H9 (cell line): ENCODE measurements at regions not wholly inside any gene's neighbourhood (a gene's known extent, or its start where the extent isn't known, plus 50 kb on each side); places are given as distances from the start of the nearest gene placed in this dataset.
A peak's percentile ranks its signal among the peaks of the same experiment; 100 is the strongest.

Experiments
- DNase-seq: peaks from one replicate; pipeline ENCODE4 v3.0.0-alpha.2; 2017
- H2AFZ ChIP-seq: one replicate; pipeline ENCODE4 v1.6.1; 2013; ENCODE audit warnings: mild to moderate bottlenecking, low read length, control low read depth, moderate library complexity
- H2AK5ac ChIP-seq: 2 replicates; pipeline ENCODE4 v1.6.1; 2013; ENCODE audit warnings: low read length, control low read depth, mixed read lengths; ENCODE audit not compliant: insufficient read length
- H2BK120ac ChIP-seq: one replicate; pipeline ENCODE4 v1.6.1; 2013; ENCODE audit warnings: low read depth, mild to moderate bottlenecking, low read length, control low read depth, inconsistent platforms; ENCODE audit not compliant: poor library complexity, severe bottlenecking
- H2BK12ac ChIP-seq: 2 replicates; pipeline ENCODE4 v1.6.1; 2013; ENCODE audit warnings: low read length, control low read depth, mixed read lengths, low read depth; ENCODE audit not compliant: insufficient read length
- H2BK15ac ChIP-seq: 2 replicates; pipeline ENCODE4 v1.6.1; 2013; ENCODE audit warnings: low read depth, low read length, control low read depth
- H2BK20ac ChIP-seq: one replicate; pipeline ENCODE4 v1.6.1; 2013; ENCODE audit warnings: low read depth, mild to moderate bottlenecking, low read length, control low read depth, inconsistent platforms; ENCODE audit not compliant: poor library complexity, severe bottlenecking
- H2BK5ac ChIP-seq: 2 replicates; pipeline ENCODE4 v1.6.1; 2013; ENCODE audit warnings: low read length, control low read depth, mixed read lengths; ENCODE audit not compliant: insufficient read length
- H3K14ac ChIP-seq: 2 replicates; pipeline ENCODE4 v1.6.1; 2013; ENCODE audit warnings: low read length, control low read depth; ENCODE audit not compliant: insufficient read depth
- H3K18ac ChIP-seq: 2 replicates; pipeline ENCODE4 v1.6.1; 2013; ENCODE audit warnings: low read depth, mild to moderate bottlenecking, mixed read lengths, low read length, control low read depth; ENCODE audit not compliant: insufficient read length
- H3K23ac ChIP-seq: 2 replicates; pipeline ENCODE4 v1.6.1; 2013; ENCODE audit warnings: low read length, control low read depth, mixed read lengths, low read depth; ENCODE audit not compliant: insufficient read length
- H3K23me2 ChIP-seq: 2 replicates; pipeline ENCODE4 v1.6.1; 2013; ENCODE audit warnings: low read depth, mild to moderate bottlenecking, mixed read lengths, low read length, control low read depth; ENCODE audit not compliant: insufficient read length, poor library complexity, severe bottlenecking
- H3K27ac ChIP-seq: 2 replicates; pipeline ENCODE4 v1.5.1; 2013; ENCODE audit warnings: low read length, control low read depth, mixed read lengths, low read depth; ENCODE audit not compliant: insufficient read length
- H3K27me3 ChIP-seq: 2 replicates; pipeline ENCODE4 v1.6.1; 2013; ENCODE audit warnings: low read length, control low read depth, inconsistent platforms; ENCODE audit not compliant: insufficient read depth
- H3K4ac ChIP-seq: 2 replicates; pipeline ENCODE4 v1.6.1; 2013; ENCODE audit warnings: low read depth, mild to moderate bottlenecking, control low read depth, inconsistent platforms, low read length, moderate library complexity
- H3K4me1 ChIP-seq: 2 replicates; pipeline ENCODE4 v1.6.1; 2013; ENCODE audit warnings: low read length, control low read depth, inconsistent platforms; ENCODE audit not compliant: insufficient read depth
- H3K4me2 ChIP-seq: 2 replicates; pipeline ENCODE4 v1.6.1; 2013; ENCODE audit warnings: low read length, control low read depth, mixed read lengths; ENCODE audit not compliant: insufficient read length, insufficient read depth
- H3K56ac ChIP-seq: 2 replicates; pipeline ENCODE4 v1.6.1; 2013; ENCODE audit warnings: low read depth, mild to moderate bottlenecking, mixed read lengths, low read length, control low read depth; ENCODE audit not compliant: insufficient read length
- H3K79me1 ChIP-seq: 2 replicates; pipeline ENCODE4 v1.6.1; 2013; ENCODE audit warnings: low read depth, mild to moderate bottlenecking, moderate library complexity, low read length, control low read depth, inconsistent platforms; ENCODE audit not compliant: insufficient read depth, poor library complexity, severe bottlenecking
- H3K79me2 ChIP-seq: 2 replicates; pipeline ENCODE4 v1.6.1; 2013; ENCODE audit warnings: low read length, control low read depth, inconsistent platforms; ENCODE audit not compliant: insufficient read depth
- H3K9ac ChIP-seq: 2 replicates; pipeline ENCODE4 v1.6.1; 2013; ENCODE audit warnings: low read length, control low read depth, mixed read lengths; ENCODE audit not compliant: insufficient read length; ENCODE audit errors: extremely low read depth
- H3K9me3 ChIP-seq: one replicate; pipeline ENCODE4 v1.6.1; 2013; ENCODE audit warnings: low read depth, low read length, inconsistent platforms; ENCODE audit not compliant: control insufficient read depth
- H3T11ph ChIP-seq: one replicate; pipeline ENCODE4 v1.6.1; 2013; ENCODE audit warnings: mild to moderate bottlenecking, low read length, control low read depth, inconsistent platforms
- H4K20me1 ChIP-seq: one replicate; pipeline ENCODE4 v1.6.1; 2013; ENCODE audit not compliant: control insufficient read depth, insufficient read length, insufficient read depth
- H4K5ac ChIP-seq: 2 replicates; pipeline ENCODE4 v1.6.1; 2013; ENCODE audit warnings: low read depth, mild to moderate bottlenecking, mixed read lengths, low read length, control low read depth; ENCODE audit not compliant: insufficient read length
- H4K8ac ChIP-seq: replicated peaks from 2 replicates; pipeline ENCODE4 v1.6.1; 2013; ENCODE audit warnings: low read length, control low read depth, mixed read lengths, low read depth; ENCODE audit not compliant: insufficient read length
- H4K91ac ChIP-seq: 2 replicates; pipeline ENCODE4 v1.6.1; 2013; ENCODE audit warnings: low read depth, mild to moderate bottlenecking, moderate library complexity, mixed read lengths, low read length, control low read depth; ENCODE audit not compliant: insufficient read length
- H3K27ac Mint-ChIP-seq, 3 experiments: 2 replicates in 2 of 3; 3 replicates in 1 of 3; pipeline ENCODE4 v1.8.0; 2020 to 2021; ENCODE audit warnings: mixed read lengths in 3 of 3, mild to moderate bottlenecking in 1 of 3, moderate library complexity in 1 of 3
- H3K27me3 Mint-ChIP-seq: 2 replicates; pipeline ENCODE4 v1.8.0; 2021; ENCODE audit warnings: low read depth, mild to moderate bottlenecking, moderate library complexity, mixed read lengths
- H3K36me3 Mint-ChIP-seq, 3 experiments: 2 replicates in 2 of 3; 3 replicates in 1 of 3; pipeline ENCODE4 v1.8.0; 2020 to 2021; ENCODE audit warnings: low read depth in 3 of 3, mixed read lengths in 3 of 3; ENCODE audit not compliant: insufficient read depth in 1 of 3
- H3K4me1 Mint-ChIP-seq, 2 experiments: 2 replicates each; pipeline ENCODE4 v1.8.0; 2020; ENCODE audit warnings: mixed read lengths in 2 of 2
- H3K4me3 Mint-ChIP-seq, 2 experiments: 2 replicates in 1 of 2; 3 replicates in 1 of 2; pipeline ENCODE4 v1.8.0; 2020 to 2021; ENCODE audit warnings: mild to moderate bottlenecking in 2 of 2, mixed read lengths in 2 of 2, moderate library complexity in 1 of 2
- H3K9me3 Mint-ChIP-seq, 2 experiments: 2 replicates in 1 of 2; 3 replicates in 1 of 2; pipeline ENCODE4 v1.8.0; 2020; ENCODE audit warnings: mild to moderate bottlenecking in 2 of 2, mixed read lengths in 2 of 2, moderate library complexity in 1 of 2
- CTCF ChIP-seq: fragments of 200-600 bp; sonication (generic); conservative IDR thresholded peaks from 3 replicates; pipeline ENCODE4 v1.8.0; 2021; ENCODE audit warnings: antibody characterized with exemption, mild to moderate bottlenecking
- WGBS: extraction: QIAGEN DNeasy Blood & Tissue Kit; methylation state at CpG from one replicate; pipeline ENCODE4 v1.1.7; 2013; ENCODE audit warnings: missing lambda C conversion rate, low lambda C conversion rate, mixed read lengths; ENCODE audit not compliant: insufficient read length; ENCODE audit errors: extremely low coverage; 5-methylcytosine and 5-hydroxymethylcytosine counted together

- peaks cover 5% of the 10 kb centered on the region in 2 experiments for H3K4me1 Mint-ChIP-seq
- Histone ChIP-seq H3K4me1 (peaks cover 2% of the 10 kb centered on the region; the same call in 1 of the 2 replicates), H3K23ac (no peak overlapping the region), H2BK5ac (no peak overlapping the region), H3K79me2 (no peaks in the 10 kb centered on the region), H3K4ac (no peak overlapping the region), H2AFZ (no peak overlapping the region), H3K4me2 (no peak overlapping the region), H2AK5ac (peak overlapping the region; percentile 80), H3K9ac (no peak overlapping the region), H3K79me1 (no peaks in the 10 kb centered on the region), H3T11ph (no peak overlapping the region), H4K91ac (no peak overlapping the region), H3K27ac (no peak overlapping the region), H4K5ac (no peak overlapping the region), H2BK15ac (no peak overlapping the region), H2BK20ac (no peak overlapping the region), H3K56ac (no peak overlapping the region), H3K27me3 (no peaks in the 10 kb centered on the region), H3K14ac (no peak overlapping the region), H3K23me2 (no peaks in the 10 kb centered on the region), H2BK120ac (no peak overlapping the region), H3K9me3 (no peaks in the 10 kb centered on the region), H4K8ac (no peak overlapping the region), H4K20me1 (no peaks in the 10 kb centered on the region), H2BK12ac (no peak overlapping the region), H3K18ac (no peak overlapping the region)
- no peak overlapping the region for H3K27ac Mint-ChIP-seq
- H3K36me3 Mint-ChIP-seq = no peaks in the 10 kb centered on the region
- H3K27me3 Mint-ChIP-seq = no peaks in the 10 kb centered on the region
- TF ChIP-seq CTCF = no peak
- no peak for DNase-seq
- H3K4me3 Mint-ChIP-seq = no peak overlapping the region
- H3K9me3 Mint-ChIP-seq = no peaks in the 10 kb centered on the region
- WGBS = no CpG with 5 or more reads among the region's 6 CpGs
These were observed 175.7 kb downstream of the CHRM3 start for GRCh38 chr1:239562095-239562494.
